ENCODE measurements at regions not wholly inside any gene's neighbourhood (a gene's known extent, or its start where the extent isn't known, plus 50 kb on each side); places are given as distances from the start of the nearest gene placed in this dataset.

DNA sequence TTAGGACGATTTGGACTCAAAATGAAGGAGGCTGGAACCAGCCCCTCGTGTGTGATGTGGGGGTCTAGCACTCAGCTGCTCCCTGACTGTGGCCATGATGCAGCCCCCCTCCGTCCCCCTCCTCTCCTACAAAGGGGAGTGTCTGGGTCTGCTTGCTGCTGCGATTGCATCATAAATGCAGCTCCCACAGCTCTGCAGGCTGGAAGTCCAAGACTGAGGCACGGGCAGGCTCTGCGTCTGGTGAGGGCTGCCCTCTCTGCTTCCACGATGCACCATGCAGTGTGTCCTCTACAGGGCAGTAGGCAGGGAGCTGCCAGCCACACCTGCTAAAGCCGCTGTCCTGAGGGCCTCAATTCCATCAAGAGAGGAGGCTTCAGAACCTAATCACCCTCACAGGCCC is 432.1 kb downstream of the BRD1 start:
- TF ChIP-seq, protein P1, sequence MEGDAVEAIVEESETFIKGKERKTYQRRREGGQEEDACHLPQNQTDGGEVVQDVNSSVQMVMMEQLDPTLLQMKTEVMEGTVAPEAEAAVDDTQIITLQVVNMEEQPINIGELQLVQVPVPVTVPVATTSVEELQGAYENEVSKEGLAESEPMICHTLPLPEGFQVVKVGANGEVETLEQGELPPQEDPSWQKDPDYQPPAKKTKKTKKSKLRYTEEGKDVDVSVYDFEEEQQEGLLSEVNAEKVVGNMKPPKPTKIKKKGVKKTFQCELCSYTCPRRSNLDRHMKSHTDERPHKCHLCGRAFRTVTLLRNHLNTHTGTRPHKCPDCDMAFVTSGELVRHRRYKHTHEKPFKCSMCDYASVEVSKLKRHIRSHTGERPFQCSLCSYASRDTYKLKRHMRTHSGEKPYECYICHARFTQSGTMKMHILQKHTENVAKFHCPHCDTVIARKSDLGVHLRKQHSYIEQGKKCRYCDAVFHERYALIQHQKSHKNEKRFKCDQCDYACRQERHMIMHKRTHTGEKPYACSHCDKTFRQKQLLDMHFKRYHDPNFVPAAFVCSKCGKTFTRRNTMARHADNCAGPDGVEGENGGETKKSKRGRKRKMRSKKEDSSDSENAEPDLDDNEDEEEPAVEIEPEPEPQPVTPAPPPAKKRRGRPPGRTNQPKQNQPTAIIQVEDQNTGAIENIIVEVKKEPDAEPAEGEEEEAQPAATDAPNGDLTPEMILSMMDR (IDR thresholded peaks at IDR 0.05; ENCODE audit: low read length), result no peak
- TF ChIP-seq EZH2phosphoT487 (IDR thresholded peaks at IDR 0.05; ENCODE audit: low read length) (no peak), EZH2 (optimal IDR thresholded peaks at IDR 0.05; ENCODE audit: low read depth, low read length) (no peak)

Data from MM.1S (cell line).